ENCODE measurements at regions not wholly inside any gene's neighbourhood (a gene's known extent, or its start where the extent isn't known, plus 50 kb on each side); places are given as distances from the start of the nearest gene placed in this dataset.

GRCh38 chr5:175597718-175598117 lies 60.2 kb upstream of the HRH2 start:
- H3K36me3 ChIP-seq (ENCODE audit: control insufficient read depth in 2 of 2, insufficient read depth in 1 of 2, low read length in 2 of 2) = no peaks in the 10 kb centered on the region
- no peaks in the 10 kb centered on the region for H3K9me3 ChIP-seq (ENCODE audit: control insufficient read depth, insufficient read depth, low read depth, low read length)
- TF ChIP-seq, protein P1, sequence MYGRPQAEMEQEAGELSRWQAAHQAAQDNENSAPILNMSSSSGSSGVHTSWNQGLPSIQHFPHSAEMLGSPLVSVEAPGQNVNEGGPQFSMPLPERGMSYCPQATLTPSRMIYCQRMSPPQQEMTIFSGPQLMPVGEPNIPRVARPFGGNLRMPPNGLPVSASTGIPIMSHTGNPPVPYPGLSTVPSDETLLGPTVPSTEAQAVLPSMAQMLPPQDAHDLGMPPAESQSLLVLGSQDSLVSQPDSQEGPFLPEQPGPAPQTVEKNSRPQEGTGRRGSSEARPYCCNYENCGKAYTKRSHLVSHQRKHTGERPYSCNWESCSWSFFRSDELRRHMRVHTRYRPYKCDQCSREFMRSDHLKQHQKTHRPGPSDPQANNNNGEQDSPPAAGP (tag by site-specific recombination; IDR thresholded peaks at IDR 0.05) = no peak
- TF ChIP-seq, protein P2, sequence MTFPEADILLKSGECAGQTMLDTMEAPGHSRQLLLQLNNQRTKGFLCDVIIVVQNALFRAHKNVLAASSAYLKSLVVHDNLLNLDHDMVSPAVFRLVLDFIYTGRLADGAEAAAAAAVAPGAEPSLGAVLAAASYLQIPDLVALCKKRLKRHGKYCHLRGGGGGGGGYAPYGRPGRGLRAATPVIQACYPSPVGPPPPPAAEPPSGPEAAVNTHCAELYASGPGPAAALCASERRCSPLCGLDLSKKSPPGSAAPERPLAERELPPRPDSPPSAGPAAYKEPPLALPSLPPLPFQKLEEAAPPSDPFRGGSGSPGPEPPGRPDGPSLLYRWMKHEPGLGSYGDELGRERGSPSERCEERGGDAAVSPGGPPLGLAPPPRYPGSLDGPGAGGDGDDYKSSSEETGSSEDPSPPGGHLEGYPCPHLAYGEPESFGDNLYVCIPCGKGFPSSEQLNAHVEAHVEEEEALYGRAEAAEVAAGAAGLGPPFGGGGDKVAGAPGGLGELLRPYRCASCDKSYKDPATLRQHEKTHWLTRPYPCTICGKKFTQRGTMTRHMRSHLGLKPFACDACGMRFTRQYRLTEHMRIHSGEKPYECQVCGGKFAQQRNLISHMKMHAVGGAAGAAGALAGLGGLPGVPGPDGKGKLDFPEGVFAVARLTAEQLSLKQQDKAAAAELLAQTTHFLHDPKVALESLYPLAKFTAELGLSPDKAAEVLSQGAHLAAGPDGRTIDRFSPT (tag by site-specific recombination; IDR thresholded peaks at IDR 0.05) = no peak
- TF ChIP-seq ZNF596 (tag by site-specific recombination; IDR thresholded peaks at IDR 0.05) (no peak), MYNN (tag by site-specific recombination; IDR thresholded peaks at IDR 0.05; ENCODE audit: borderline replicate concordance) (no peak), ZBTB17 (tag by site-specific recombination; IDR thresholded peaks at IDR 0.05) (no peak), ZNF140 (tag by site-specific recombination; IDR thresholded peaks at IDR 0.05) (no peak), ZNF830 (tag by site-specific recombination; IDR thresholded peaks at IDR 0.05; ENCODE audit: low read depth) (no peak), REST (tag by site-specific recombination; IDR thresholded peaks at IDR 0.05) (no peak), GLI4 (tag by site-specific recombination; IDR thresholded peaks at IDR 0.05) (no peak), SALL2 (tag by site-specific recombination; IDR thresholded peaks at IDR 0.05; ENCODE audit: borderline replicate concordance) (no peak), ZNF174 (tag by site-specific recombination; IDR thresholded peaks at IDR 0.05) (no peak), ZNF701 (tag by site-specific recombination; IDR thresholded peaks at IDR 0.05) (no peak), ZNF600 (tag by site-specific recombination; IDR thresholded peaks at IDR 0.05) (no peak), ZNF16 (tag by site-specific recombination; IDR thresholded peaks at IDR 0.05; ENCODE audit: low read depth) (no peak), SP2 (tag by site-specific recombination; IDR thresholded peaks at IDR 0.05) (no peak), ZNF214 (tag by site-specific recombination; IDR thresholded peaks at IDR 0.05; ENCODE audit: borderline replicate concordance) (no peak), ZNF76 (tag by site-specific recombination; IDR thresholded peaks at IDR 0.05; ENCODE audit: borderline replicate concordance, low read depth) (no peak), ZNF510 (tag by site-specific recombination; IDR thresholded peaks at IDR 0.05; ENCODE audit: insufficient replicate concordance) (no peak)
- ChIA-PET POLR2A (interaction anchor here (0.7 kb wide), 1 partner anchor 14 kb away, joined by 3 read pairs; no protein-coding TSS in a partner anchor), CTCF (no interaction called here)
- H3K4me1 ChIP-seq (ENCODE audit: control insufficient read depth, insufficient read depth, low read length) = no peaks in the 10 kb centered on the region
- H3K4me3 ChIP-seq (ENCODE audit: low read depth, low read length) = no peak overlapping the region
- H3K27ac ChIP-seq (ENCODE audit: extremely low read depth, low read depth, low read length) = no peak overlapping the region

- ChIA-PET POLR2A (no interaction called here), CTCF (no interaction called here)
- TF ChIP-seq KLF8 (tag by site-specific recombination; IDR thresholded peaks at IDR 0.05) (no peak), ZEB2 (tag by site-specific recombination; IDR thresholded peaks at IDR 0.05) (no peak), ZNF239 (tag by site-specific recombination; IDR thresholded peaks at IDR 0.05) (no peak), PRDM4 (tag by site-specific recombination; IDR thresholded peaks at IDR 0.05) (no peak), ZNF837 (tag by site-specific recombination; IDR thresholded peaks at IDR 0.05) (no peak)
- H3K4me3 ChIP-seq (ENCODE audit: low read depth, low read length) = no peak overlapping the region
- no peaks in the 10 kb centered on the region for H3K36me3 ChIP-seq (ENCODE audit: control insufficient read depth in 2 of 2, insufficient read depth in 1 of 2, low read length in 2 of 2)
- no peaks in the 10 kb centered on the region for H3K4me1 ChIP-seq (ENCODE audit: control insufficient read depth, insufficient read depth, low read length)
- H3K27ac ChIP-seq (ENCODE audit: extremely low read depth, low read depth, low read length) = no peak overlapping the region
- H3K9me3 ChIP-seq (ENCODE audit: control insufficient read depth, insufficient read depth, low read depth, low read length) = no peaks in the 10 kb centered on the region
Observed at GRCh38 chr5:175598774-175599173, 59.1 kb upstream of the HRH2 start.
